ENCODE measurements at regions not wholly inside any gene's neighbourhood (a gene's known extent, or its start where the extent isn't known, plus 50 kb on each side); places are given as distances from the start of the nearest gene placed in this dataset.
A peak's percentile ranks its signal among the peaks of the same experiment; 100 is the strongest.

GRCh38 chr1:91608876-91609275 is 108.2 kb downstream of the CDC7 start:
- Histone ChIP-seq H3K27me3 (replicated peaks) (no peaks in the 10 kb centered on the region), H3K27ac (no peak overlapping the region), H3K4me3 (ENCODE audit: low read depth, low read length) (no peak overlapping the region), H3K36me3 (replicated peaks) (no peaks in the 10 kb centered on the region)
- no peak for TF ChIP-seq CTCF (IDR thresholded peaks at IDR 0.05; ENCODE audit: low read depth, low read length, missing control alignments)
- in situ Hi-C loops (cut with HindIII; ENCODE audit: low pct_ligation_motif_present, low sequenced_read_pairs) = no loop called here
- peak; percentile 52 for DNase-seq

- peak; percentile 14 for DNase-seq
- no peak for TF ChIP-seq CTCF (IDR thresholded peaks at IDR 0.05; ENCODE audit: low read depth, low read length, missing control alignments)
- Histone ChIP-seq H3K36me3 (replicated peaks) (no peaks in the 10 kb centered on the region), H3K27ac (no peak overlapping the region), H3K27me3 (replicated peaks) (no peaks in the 10 kb centered on the region), H3K4me3 (ENCODE audit: low read depth, low read length) (no peak overlapping the region)
- in situ Hi-C loops (cut with HindIII; ENCODE audit: low pct_ligation_motif_present, low sequenced_read_pairs) = no loop called here
These were observed 108.9 kb downstream of the CDC7 start for GRCh38 chr1:91609551-91609950.

- TF ChIP-seq CTCF (IDR thresholded peaks at IDR 0.05; ENCODE audit: low read depth, low read length, missing control alignments) = no peak
- Histone ChIP-seq H3K4me3 (ENCODE audit: low read depth, low read length) (no peak overlapping the region), H3K36me3 (replicated peaks) (no peaks in the 10 kb centered on the region), H3K27me3 (replicated peaks) (no peaks in the 10 kb centered on the region), H3K27ac (no peak overlapping the region)
- in situ Hi-C loops (cut with HindIII; ENCODE audit: low pct_ligation_motif_present, low sequenced_read_pairs) = no loop called here
- DNase-seq = no peak
These were observed 109.5 kb downstream of the CDC7 start for GRCh38 chr1:91610102-91610501.

GRCh38 chr1:91610789-91611188 is 110.1 kb downstream of the CDC7 start:
- TF ChIP-seq CTCF (IDR thresholded peaks at IDR 0.05; ENCODE audit: low read depth, low read length, missing control alignments) = no peak
- no peaks in the 10 kb centered on the region for H3K27me3 ChIP-seq (replicated peaks)

GRCh38 chr1:91611483-91611917 is 110.8 kb downstream of the CDC7 start:
- DNase-seq = no peak

More at GRCh38 chr1:91610789-91611188, 110.1 kb downstream of the CDC7 start:
- DNase-seq = no peak
- in situ Hi-C loops (cut with HindIII; ENCODE audit: low pct_ligation_motif_present, low sequenced_read_pairs) = no loop called here
- Histone ChIP-seq H3K27ac (no peak overlapping the region), H3K36me3 (replicated peaks) (no peaks in the 10 kb centered on the region), H3K4me3 (ENCODE audit: low read depth, low read length) (no peak overlapping the region)

More at GRCh38 chr1:91611483-91611917, 110.8 kb downstream of the CDC7 start:
- TF ChIP-seq CTCF (IDR thresholded peaks at IDR 0.05; ENCODE audit: low read depth, low read length, missing control alignments) = no peak
- in situ Hi-C loops (cut with HindIII; ENCODE audit: low pct_ligation_motif_present, low sequenced_read_pairs) = no loop called here
- Histone ChIP-seq H3K27ac (no peak overlapping the region), H3K36me3 (replicated peaks) (no peaks in the 10 kb centered on the region), H3K27me3 (replicated peaks) (no peaks in the 10 kb centered on the region), H3K4me3 (ENCODE audit: low read depth, low read length) (no peak overlapping the region)
